DLD1 (cell line): ENCODE measurements at regions not wholly inside any gene's neighbourhood (a gene's known extent, or its start where the extent isn't known, plus 50 kb on each side); places are given as distances from the start of the nearest gene placed in this dataset.

Experiments
- in situ Hi-C: cut with HindIII; loops from 2 replicates; pipeline ENCODE4 v1.10.0; 2017; ENCODE audit warnings: low sequenced_read_pairs

GRCh38 chr13:108018371-108018870, 196.9 kb downstream of the LIG4 start:
- in situ Hi-C loops = no loop called here

- in situ Hi-C loops = no loop called here
These were observed 208.7 kb downstream of the LIG4 start for GRCh38 chr13:108006619-108007018.

GRCh38 chr13:108005231-108005630, 210.1 kb downstream of the LIG4 start:
- in situ Hi-C loops = no loop called here

GRCh38 chr13:108003626-108004025, 211.7 kb downstream of the LIG4 start:
- in situ Hi-C loops = no loop called here

DNA sequence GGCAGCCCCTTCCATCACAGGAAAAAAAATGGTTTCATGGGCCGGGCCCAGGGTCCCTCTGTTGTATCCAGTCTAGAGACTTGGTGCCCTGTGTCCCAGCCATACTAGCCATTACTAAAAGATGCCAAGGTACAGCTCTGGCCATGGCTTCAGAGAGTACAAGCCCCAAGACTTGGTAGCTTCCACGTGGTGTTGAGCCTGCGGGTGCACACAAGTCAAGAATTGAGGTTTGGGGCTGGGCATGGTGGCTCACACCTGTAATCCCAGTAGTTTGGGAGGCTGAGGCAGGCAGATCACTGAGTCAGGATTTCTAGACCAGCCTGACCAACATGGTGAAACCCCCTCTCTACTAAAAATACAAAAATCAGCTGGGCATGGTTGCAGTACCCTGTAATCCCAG, 214.3 kb downstream of the LIG4 start:
- in situ Hi-C loops = no loop called here

GRCh38 chr13:107999751-108000150, 215.6 kb downstream of the LIG4 start:
- in situ Hi-C loops = no loop called here

GRCh38 chr13:107994137-107994536, 221.2 kb downstream of the LIG4 start:
- in situ Hi-C loops = no loop called here

DNA sequence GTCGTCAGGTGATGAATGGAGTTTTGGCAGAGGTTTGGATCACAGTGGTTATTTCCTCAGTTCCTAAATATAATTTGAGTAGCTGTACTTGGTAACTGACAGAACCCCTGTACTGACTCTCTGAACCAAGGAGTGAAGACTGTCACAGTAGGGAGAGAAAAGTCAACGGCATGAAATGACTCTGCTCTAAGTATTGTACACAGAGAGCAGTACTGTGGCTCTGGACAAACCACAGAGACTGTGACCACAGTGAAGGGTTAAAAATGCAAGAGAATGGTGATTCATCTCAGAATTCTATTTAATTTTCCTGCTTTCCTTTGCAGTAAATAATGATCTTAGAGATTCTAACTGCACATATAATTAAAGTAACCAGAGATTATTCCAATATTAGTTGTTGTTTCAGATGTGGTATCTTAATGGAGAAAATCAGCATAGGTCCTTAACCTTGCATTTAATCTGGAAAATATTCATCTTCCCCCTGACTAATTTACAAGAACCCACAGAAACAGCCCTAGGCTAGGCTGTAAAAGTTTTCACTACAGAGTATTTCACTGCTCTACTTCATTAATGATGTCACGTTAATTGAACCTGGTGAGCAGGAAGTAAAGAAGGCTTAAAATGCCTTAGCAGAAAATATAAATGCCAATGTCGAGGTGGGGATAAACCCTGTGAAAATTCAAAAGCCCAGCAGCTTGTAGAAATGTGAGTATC, 221.9 kb downstream of the LIG4 start:
- in situ Hi-C loops = no loop called here

- in situ Hi-C loops = no loop called here
These were observed 222.8 kb downstream of the LIG4 start for GRCh38 chr13:107992542-107992941.

GRCh38 chr13:107977071-107977574, 238.2 kb downstream of the LIG4 start:
- in situ Hi-C loops = no loop called here

DNA sequence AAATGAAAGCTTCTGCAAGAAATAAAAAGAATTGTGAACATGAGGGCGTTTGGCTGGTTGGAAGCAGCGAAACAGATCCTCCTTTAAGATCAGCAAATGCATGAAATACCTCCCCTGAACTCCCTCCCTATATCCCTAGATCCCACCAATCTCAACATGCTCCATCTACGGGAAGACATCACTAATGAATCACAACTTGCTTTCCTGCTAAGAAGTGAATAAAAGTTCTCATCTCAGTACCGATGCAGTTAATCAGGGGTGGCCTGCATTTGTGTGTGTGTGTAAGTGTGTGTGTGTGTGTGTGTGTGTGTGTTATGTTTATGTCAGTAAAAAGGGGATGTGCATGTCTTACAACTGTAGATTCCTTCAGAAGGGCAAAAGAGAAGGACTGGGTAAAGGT, 238.7 kb downstream of the LIG4 start:
- in situ Hi-C loops = no loop called here

DNA sequence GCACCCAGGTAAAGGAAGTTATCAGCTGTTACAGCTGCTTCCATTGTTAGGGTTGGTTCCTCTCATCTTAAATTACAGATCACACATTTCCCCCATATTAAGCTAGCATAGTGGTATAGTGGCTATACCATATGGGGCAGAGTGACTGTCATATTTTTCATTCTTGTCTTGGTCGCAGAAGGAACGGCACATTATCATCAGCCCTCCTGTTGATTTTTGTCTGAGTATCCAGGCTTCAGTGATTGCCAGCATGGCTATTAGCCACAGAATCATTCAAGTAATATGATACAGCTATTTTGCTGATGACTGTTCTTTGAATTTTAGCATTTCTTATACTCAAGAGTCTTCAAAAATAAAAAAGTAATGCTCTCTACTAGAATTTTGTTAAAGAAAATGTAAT, 240.9 kb downstream of the LIG4 start:
- in situ Hi-C loops = no loop called here

DNA sequence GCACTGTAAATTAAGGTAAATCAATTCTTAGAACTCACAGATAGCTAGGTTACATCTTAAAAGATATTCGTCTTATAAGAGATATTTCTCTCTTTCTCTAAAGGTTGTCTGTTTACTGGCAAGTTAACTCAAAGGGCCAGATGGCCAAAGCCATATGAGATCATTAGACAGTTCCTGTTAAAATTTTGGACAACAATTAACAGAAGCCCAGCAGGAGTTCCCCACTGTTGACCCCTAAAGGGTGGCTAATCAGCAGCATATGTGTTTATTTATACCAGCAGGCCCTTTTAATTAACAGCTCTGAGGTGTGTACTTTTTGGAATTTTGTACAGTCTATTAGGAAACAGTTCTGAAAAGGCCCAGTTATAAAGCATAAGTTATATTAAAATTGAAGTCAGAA, 245.8 kb downstream of the LIG4 start:
- in situ Hi-C loops = no loop called here

GRCh38 chr13:107968470-107968869, 246.9 kb downstream of the LIG4 start:
- in situ Hi-C loops = no loop called here

DNA sequence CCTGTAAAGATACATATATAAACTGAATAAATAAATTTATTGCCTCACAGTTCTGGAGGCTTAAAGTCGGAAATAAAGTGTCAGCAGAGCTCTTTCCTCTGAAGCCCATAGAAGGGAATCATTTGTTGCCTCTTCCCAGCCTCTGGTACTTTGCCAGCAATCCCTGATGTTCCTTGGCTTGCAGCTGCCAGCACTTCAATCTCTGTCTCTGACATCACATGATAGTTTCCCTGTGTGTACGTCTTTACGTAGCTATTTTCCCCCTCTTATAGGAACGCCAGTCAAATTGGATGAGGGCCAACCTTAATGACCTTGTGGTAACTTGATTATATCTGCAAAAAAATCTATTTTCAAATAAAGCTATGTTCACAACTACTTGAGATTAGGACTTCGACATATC, 250.9 kb downstream of the LIG4 start:
- in situ Hi-C loops = no loop called here

DNA sequence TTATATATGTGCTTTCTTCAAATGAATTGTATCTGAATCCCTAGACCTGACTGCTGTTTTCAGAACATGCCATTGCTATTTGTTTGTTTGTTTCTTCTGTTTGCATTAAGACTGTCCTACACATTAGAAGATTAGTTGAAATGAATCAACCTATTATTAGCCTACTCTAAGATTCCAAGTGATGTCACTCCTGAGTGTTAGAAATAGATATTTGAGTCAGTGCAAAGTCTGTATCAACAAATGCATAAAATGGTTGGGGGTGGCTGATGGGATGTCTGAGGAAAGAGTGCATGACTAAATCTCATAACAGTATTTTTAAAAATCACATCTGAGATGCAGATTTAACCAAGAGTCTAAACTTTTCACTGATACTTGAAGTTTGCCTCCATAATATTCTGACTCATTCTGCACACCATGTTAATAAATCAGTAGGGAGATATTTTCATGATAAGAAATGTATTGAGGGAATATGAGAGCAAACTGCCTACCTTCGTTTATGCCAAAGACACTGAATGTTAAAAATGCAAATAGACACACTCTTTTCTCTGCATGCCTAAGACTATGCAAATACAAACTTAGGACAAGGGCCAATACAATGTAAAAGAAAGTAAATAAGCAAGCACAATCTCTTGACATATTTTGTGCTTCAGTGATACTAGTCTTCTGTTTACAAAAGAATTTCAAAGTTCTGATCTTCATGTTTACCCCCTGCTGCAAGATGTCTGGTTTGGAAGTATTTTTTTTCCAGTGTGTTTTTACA, 253.3 kb downstream of the LIG4 start:
- in situ Hi-C loops = no loop called here

GRCh38 chr13:107960301-107960700, 255.0 kb downstream of the LIG4 start:
- in situ Hi-C loops = no loop called here

DNA sequence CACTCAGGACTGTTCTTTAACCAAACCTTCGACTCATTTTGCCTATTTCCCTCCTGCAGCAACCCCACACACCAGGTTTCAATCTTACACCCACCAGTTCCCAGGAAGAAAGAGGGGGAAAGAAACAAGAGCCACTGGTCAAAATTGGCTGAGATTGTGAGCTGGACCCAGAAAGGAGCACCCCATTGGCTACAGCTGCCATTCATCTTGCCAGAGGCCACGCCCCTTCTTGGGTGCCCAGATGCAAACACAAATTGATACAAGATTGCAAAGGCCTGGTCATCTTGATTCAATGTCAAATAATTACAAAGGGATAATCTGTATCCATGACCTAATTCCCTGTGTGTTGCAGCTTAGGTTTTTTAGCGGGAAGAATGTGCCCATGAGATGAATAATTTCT, 258.4 kb downstream of the LIG4 start:
- in situ Hi-C loops = no loop called here

- in situ Hi-C loops = no loop called here
These were observed 273.2 kb downstream of the LIG4 start for GRCh38 chr13:107942030-107942617.

DNA sequence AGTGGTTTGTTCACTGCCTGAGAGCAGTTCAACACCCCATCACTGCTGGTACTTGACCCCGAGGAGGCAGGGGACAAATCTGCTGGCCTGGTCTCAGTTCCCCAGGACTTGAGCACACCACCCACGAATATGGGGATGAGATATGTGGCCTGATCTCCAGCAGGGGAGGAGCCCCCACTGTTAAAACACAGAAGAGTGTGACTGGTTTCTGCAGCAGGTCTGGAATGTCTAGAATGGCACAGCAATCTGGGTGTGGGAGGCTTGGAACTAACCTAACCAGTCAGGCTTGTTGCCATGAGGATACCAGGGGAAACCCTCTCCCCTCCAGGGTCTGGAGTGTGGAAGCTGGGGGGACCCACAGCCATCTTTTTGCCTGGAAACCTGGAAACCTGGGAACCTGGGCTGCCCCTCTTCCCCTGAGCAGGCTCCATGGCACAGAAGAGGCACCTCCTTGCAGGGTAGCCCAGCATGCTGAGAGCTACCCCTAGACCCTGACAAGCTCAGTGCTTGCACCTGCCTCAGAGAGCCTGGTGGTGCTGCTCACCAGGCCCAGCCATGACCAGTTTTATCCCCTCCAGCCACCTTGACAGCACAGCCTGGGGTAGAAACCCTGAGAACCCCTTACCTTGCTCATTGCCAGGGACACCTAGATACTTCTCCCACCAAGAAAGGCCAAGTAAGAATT, 273.8 kb downstream of the LIG4 start:
- in situ Hi-C loops = no loop called here

GRCh38 chr13:107937848-107938247, 277.5 kb downstream of the LIG4 start:
- in situ Hi-C loops = no loop called here
